ENCODE measurements at regions not wholly inside any gene's neighbourhood (a gene's known extent, or its start where the extent isn't known, plus 50 kb on each side); places are given as distances from the start of the nearest gene placed in this dataset.

DNA sequence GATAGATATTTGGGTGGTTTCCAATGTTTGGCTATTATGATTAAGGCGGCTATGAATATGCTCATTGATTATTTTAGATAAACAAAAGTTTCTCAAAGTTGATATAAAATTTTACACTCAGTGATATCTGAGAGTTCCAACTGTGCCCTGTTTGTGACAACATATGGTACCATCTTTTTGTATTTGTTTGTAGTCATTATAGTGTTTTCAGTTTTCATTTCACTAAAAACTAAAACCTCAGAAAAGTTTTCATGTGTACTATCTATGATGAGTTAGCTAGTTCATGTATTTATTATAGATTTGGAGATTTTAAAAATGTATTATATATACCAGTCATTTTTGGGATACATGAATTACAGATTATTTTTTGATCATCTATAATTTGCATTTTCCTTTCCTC, 1111.4 kb downstream of the CDH18 start:
- DNase-seq (ENCODE audit: low read depth), result no peak
- no peak overlapping the region for H3K4me3 ChIP-seq (ENCODE audit: low read depth, low read length)
- TF ChIP-seq, protein P1, sequence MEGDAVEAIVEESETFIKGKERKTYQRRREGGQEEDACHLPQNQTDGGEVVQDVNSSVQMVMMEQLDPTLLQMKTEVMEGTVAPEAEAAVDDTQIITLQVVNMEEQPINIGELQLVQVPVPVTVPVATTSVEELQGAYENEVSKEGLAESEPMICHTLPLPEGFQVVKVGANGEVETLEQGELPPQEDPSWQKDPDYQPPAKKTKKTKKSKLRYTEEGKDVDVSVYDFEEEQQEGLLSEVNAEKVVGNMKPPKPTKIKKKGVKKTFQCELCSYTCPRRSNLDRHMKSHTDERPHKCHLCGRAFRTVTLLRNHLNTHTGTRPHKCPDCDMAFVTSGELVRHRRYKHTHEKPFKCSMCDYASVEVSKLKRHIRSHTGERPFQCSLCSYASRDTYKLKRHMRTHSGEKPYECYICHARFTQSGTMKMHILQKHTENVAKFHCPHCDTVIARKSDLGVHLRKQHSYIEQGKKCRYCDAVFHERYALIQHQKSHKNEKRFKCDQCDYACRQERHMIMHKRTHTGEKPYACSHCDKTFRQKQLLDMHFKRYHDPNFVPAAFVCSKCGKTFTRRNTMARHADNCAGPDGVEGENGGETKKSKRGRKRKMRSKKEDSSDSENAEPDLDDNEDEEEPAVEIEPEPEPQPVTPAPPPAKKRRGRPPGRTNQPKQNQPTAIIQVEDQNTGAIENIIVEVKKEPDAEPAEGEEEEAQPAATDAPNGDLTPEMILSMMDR (conservative IDR thresholded peaks at IDR 0.05; ENCODE audit: low read depth, low read length), result no peak

DNA sequence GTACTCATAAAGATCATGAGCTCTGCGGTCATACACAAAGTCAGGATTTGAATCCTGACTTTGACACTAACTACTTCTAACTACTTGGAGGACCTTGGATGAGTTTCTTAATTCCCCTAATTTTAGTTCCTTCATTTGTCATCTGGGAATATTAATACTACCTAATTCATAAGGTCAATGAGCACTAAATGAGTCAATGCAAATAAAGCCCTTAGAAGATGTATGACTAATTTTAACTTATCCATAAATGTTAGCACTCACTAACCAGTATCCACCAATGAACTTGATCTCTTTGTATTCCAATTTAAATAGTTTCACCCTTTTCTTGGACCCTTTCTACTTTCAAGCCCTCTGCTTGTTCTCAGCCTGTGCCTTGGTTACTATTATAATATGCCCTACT, 1106.4 kb downstream of the CDH18 start:
- H3K4me3 ChIP-seq (ENCODE audit: low read depth, low read length), result no peak overlapping the region
- TF ChIP-seq, protein P1 (conservative IDR thresholded peaks at IDR 0.05; ENCODE audit: low read depth, low read length), result no peak
- DNase-seq (ENCODE audit: low read depth), result no peak

DNA sequence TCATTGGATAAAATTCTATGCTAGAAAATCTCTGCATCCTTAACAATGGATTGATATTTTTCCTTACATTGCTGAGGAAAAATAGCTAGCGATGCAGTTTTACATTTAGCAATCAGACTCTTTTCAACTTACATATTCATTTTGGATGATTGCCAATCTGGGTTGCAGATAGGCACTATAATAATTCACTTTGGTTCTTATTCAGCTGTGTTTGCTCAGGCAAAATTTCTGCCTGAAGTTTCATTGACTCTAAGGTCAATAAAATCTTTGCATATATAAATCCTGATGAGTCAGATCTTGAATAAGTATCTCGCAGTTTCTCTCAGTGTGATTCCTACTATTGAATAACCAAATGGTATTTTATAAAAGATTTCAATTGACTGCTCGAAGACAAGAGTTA, 1105.8 kb downstream of the CDH18 start:
- no peak overlapping the region for H3K4me3 ChIP-seq (ENCODE audit: low read depth, low read length)
- TF ChIP-seq, protein P1 (conservative IDR thresholded peaks at IDR 0.05; ENCODE audit: low read depth, low read length), result no peak
- no peak for DNase-seq (ENCODE audit: low read depth)

DNA sequence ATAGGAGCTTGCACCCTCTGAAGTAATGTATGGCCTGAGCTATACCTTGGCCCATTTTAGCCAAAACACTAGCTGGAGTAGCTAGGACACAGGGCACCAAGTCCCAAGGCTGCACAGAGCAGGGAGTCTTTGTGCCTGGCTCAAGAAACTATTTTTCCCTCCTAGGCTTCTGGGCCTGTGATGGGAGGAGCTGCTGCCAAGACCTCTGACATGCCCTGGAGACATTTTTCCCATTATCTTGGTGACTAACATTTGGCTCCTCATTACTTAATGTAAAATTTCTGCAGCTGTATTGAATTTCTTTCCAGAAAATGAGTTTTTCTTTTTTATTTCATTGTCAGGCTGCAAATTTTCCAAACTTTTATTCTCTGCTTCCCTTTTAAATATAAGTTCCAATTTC, 1099.2 kb downstream of the CDH18 start:
- TF ChIP-seq, protein P1 (conservative IDR thresholded peaks at IDR 0.05; ENCODE audit: low read depth, low read length), result no peak
- H3K4me3 ChIP-seq (ENCODE audit: low read depth, low read length), result no peak overlapping the region
- DNase-seq (ENCODE audit: low read depth), result no peak

DNA sequence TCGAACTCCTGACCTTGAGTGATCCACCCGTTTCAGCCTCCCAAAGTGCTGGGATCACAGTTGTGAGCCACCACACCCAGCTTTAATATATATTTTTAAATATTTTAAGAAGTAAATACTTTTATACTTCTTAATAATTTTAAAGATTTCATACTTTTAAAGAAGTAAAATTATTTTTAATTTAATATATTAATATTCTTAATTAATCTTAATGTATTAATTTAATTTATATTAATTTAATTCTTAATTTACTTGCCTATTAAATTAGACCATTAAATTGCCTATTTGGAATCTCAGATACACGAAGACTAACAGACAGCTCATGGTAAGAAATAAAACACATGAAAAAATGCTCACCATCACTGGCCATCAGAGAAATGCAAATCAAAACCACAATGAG, 1087.4 kb downstream of the CDH18 start:
- DNase-seq (ENCODE audit: low read depth), result no peak
- no peak overlapping the region for H3K4me3 ChIP-seq (ENCODE audit: low read depth, low read length)
- TF ChIP-seq, protein P1 (conservative IDR thresholded peaks at IDR 0.05; ENCODE audit: low read depth, low read length), result no peak

DNA sequence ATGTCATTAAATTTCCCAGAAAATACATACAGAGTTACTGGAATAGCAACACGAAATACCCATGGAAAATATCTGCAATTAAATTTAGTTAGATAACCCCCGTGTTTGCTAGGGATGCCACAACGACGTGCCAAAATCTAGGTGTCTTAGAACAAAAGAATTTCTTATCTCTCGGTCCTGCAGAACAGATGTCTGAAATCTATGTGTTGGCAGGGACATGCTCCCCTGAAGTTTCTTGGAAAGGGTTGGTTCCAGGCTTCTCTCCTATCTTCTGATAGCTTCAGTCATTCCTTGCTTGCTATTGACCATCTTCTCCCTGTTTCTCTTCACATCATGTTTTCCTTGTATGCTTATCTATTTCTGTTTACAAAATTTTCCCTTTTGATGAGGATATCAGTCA, 1067.0 kb downstream of the CDH18 start:
- DNase-seq (ENCODE audit: low read depth), result no peak
- TF ChIP-seq, protein P1 (conservative IDR thresholded peaks at IDR 0.05; ENCODE audit: low read depth, low read length), result no peak
- H3K4me3 ChIP-seq (ENCODE audit: low read depth, low read length), result no peak overlapping the region

DNA sequence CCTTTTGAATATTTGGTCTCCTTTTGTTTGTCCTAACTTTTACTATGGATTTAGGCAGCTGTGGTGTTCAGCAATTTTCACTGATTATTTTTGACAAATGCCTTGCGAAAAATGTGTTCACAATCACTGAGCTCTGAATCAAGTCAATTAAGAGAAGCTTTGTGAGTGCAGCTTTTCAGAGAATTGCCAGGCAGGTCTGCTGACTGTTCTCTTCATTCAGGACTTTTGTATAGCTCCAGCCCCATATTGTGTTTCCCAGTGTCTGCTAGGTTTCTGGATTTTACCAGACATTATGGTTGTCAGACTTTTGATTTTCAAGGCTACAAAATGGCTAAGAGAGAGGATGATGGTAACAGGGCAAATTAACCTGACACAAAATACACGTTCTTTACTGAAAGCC, 1055.9 kb downstream of the CDH18 start:
- DNase-seq (ENCODE audit: low read depth), result no peak
- TF ChIP-seq, protein P1 (conservative IDR thresholded peaks at IDR 0.05; ENCODE audit: low read depth, low read length), result no peak
- H3K4me3 ChIP-seq (ENCODE audit: low read depth, low read length), result no peak overlapping the region

Measured in epithelial cell of proximal tubule (primary cell).